HEK293 (cell line): ENCODE measurements at regions not wholly inside any gene's neighbourhood (a gene's known extent, or its start where the extent isn't known, plus 50 kb on each side); places are given as distances from the start of the nearest gene placed in this dataset.

Experiments used
- CTCF ChIP-seq: fragments of 450-650 bp; formaldehyde crosslinking; IDR thresholded peaks from 2 replicates; pipeline ENCODE4 v1.5.1; 2016; ENCODE audit warnings: missing biosample characterization, missing genetic modification characterization
- HOXD13 ChIP-seq: sonication (generic); formaldehyde crosslinking; IDR thresholded peaks from 2 replicates; pipeline ENCODE4 v1.8.0; 2022; ENCODE audit warnings: missing genetic modification reagents, borderline replicate concordance
- PATZ1 ChIP-seq: fragments of 450-650 bp; formaldehyde crosslinking; IDR thresholded peaks from 2 replicates; pipeline ENCODE4 v1.5.1; 2016; ENCODE audit warnings: missing biosample characterization, missing genetic modification characterization
- REST ChIP-seq: fragments of 450-650 bp; formaldehyde crosslinking; IDR thresholded peaks from 2 replicates; pipeline ENCODE4 v1.5.1; 2016; ENCODE audit warnings: missing biosample characterization, missing genetic modification characterization
- TCF7L2 ChIP-seq: IDR thresholded peaks from 2 replicates; pipeline ENCODE4 v1.6.1; 2011; ENCODE audit warnings: low read depth, mild to moderate bottlenecking, inconsistent platforms, low read length, moderate library complexity, borderline replicate concordance
- ZBTB49 ChIP-seq: fragments of 450-650 bp; formaldehyde crosslinking; IDR thresholded peaks from 2 replicates; pipeline ENCODE4 v1.5.1; 2016; ENCODE audit warnings: missing biosample characterization, missing genetic modification characterization, low read depth
- ZBTB7A ChIP-seq: fragments of 450-650 bp; formaldehyde crosslinking; IDR thresholded peaks from 2 replicates; pipeline ENCODE4 v1.5.1; 2016; ENCODE audit warnings: low read depth, missing biosample characterization, missing genetic modification characterization
- ZNF174 ChIP-seq: fragments of 450-650 bp; formaldehyde crosslinking; IDR thresholded peaks from 2 replicates; pipeline ENCODE4 v1.5.0; 2017; ENCODE audit warnings: missing biosample characterization, mild to moderate bottlenecking, missing genetic modification characterization
- ZNF175 ChIP-seq: fragments of 450-650 bp; formaldehyde crosslinking; IDR thresholded peaks from 2 replicates; pipeline ENCODE4 v1.5.1; 2016; ENCODE audit warnings: missing biosample characterization, missing genetic modification characterization
- ZNF621 ChIP-seq: fragments of 450-650 bp; formaldehyde crosslinking; IDR thresholded peaks from 2 replicates; pipeline ENCODE4 v1.5.1; 2017; ENCODE audit warnings: missing biosample characterization, missing genetic modification characterization

GRCh38 chr7:41103331-41103730 lies 599.6 kb downstream of the INHBA start:
- TF ChIP-seq CTCF (tag by site-specific recombination) (no peak), PATZ1 (no peak), REST (tag by site-specific recombination) (no peak), ZNF621 (tag by site-specific recombination) (no peak), ZBTB7A (no peak), HOXD13 (CRISPR knock-in tag) (no peak), ZNF174 (tag by site-specific recombination) (no peak), ZNF175 (tag by site-specific recombination) (no peak), TCF7L2 (no peak), ZBTB49 (no peak)
